ENCODE measurements at regions not wholly inside any gene's neighbourhood (a gene's known extent, or its start where the extent isn't known, plus 50 kb on each side); places are given as distances from the start of the nearest gene placed in this dataset.

GRCh38 chr12:113638460-113638775 is 166.7 kb upstream of the LHX5 start:
- WGBS, 2 donors, result 4 to 8% methylated on average over 11 of the region's 11 CpGs
- H3K4me3 ChIP-seq, result peak overlapping the region; percentile 37 to 45
- H3K9me3 ChIP-seq, result no peaks in the 10 kb centered on the region
- intact Hi-C loops (cut with DNase I; ENCODE audit: low total_unique reads), result no loop called here
- H3K27ac ChIP-seq, result no peak overlapping the region
- peaks cover 4% of the 10 kb centered on the region for H3K4me1 ChIP-seq
- H3K36me3 ChIP-seq (ENCODE audit: low read depth, missing control alignments), result no peaks in the 10 kb centered on the region
- no peaks in the 10 kb centered on the region for H3K27me3 ChIP-seq
- DNase-seq, result no peak
- TF ChIP-seq POLR2A (IDR thresholded peaks at IDR 0.05) (no peak), CTCF (IDR thresholded peaks at IDR 0.05) (no peak)

- Histone ChIP-seq H3K27me3 (no peaks in the 10 kb centered on the region), H3K36me3 (ENCODE audit: low read depth, missing control alignments) (no peaks in the 10 kb centered on the region), H3K4me1 (no peaks in the 10 kb centered on the region), H3K27ac (no peak overlapping the region), H3K9me3 (no peaks in the 10 kb centered on the region), H3K4me3 (no peak overlapping the region)
- no peak for DNase-seq
- no peak for TF ChIP-seq POLR2A (IDR thresholded peaks at IDR 0.05)
- TF ChIP-seq CTCF (IDR thresholded peaks at IDR 0.05), result no peak
- intact Hi-C loops (cut with DNase I; ENCODE audit: low total_unique reads), result no loop called here
- WGBS, 2 donors, result 53 to 54% methylated on average over 8 of the region's 8 CpGs
Observed at GRCh38 chr12:113634982-113635381, 163.3 kb upstream of the LHX5 start.

GRCh38 chr12:113634474-113634873 is 162.8 kb upstream of the LHX5 start:
- TF ChIP-seq POLR2A (IDR thresholded peaks at IDR 0.05), result no peak
- H3K9me3 ChIP-seq, result no peaks in the 10 kb centered on the region
- H3K27ac ChIP-seq, result no peak overlapping the region
- no peaks in the 10 kb centered on the region for H3K27me3 ChIP-seq
- 30 to 43% methylated on average over 6 of the region's 6 CpGs for WGBS, 2 donors
- no peaks in the 10 kb centered on the region for H3K4me1 ChIP-seq
- no peak for DNase-seq
- intact Hi-C loops (cut with DNase I; ENCODE audit: low total_unique reads), result no loop called here
- H3K36me3 ChIP-seq (ENCODE audit: low read depth, missing control alignments), result no peaks in the 10 kb centered on the region
- no peak overlapping the region for H3K4me3 ChIP-seq

- H3K27ac ChIP-seq, result no peak overlapping the region
- no peak overlapping the region for H3K4me3 ChIP-seq
- no peaks in the 10 kb centered on the region for H3K27me3 ChIP-seq
- no peaks in the 10 kb centered on the region for H3K9me3 ChIP-seq
- DNase-seq, result no peak
- no peaks in the 10 kb centered on the region for H3K4me1 ChIP-seq
- H3K36me3 ChIP-seq (ENCODE audit: low read depth, missing control alignments), result no peaks in the 10 kb centered on the region
- TF ChIP-seq POLR2A (IDR thresholded peaks at IDR 0.05) (no peak), CTCF (IDR thresholded peaks at IDR 0.05) (no peak)
- intact Hi-C loops (cut with DNase I; ENCODE audit: low total_unique reads), result no loop called here
Observed at GRCh38 chr12:113633678-113634332, 162.1 kb upstream of the LHX5 start.

- H3K4me1 ChIP-seq, result no peaks in the 10 kb centered on the region
- no peak for DNase-seq
- no peak for TF ChIP-seq CTCF (IDR thresholded peaks at IDR 0.05)
- TF ChIP-seq POLR2A (IDR thresholded peaks at IDR 0.05), result no peak
- H3K27ac ChIP-seq, result no peak overlapping the region
- no peak overlapping the region for H3K4me3 ChIP-seq
- intact Hi-C loops (cut with DNase I; ENCODE audit: low total_unique reads), result no loop called here
- H3K36me3 ChIP-seq (ENCODE audit: low read depth, missing control alignments), result no peaks in the 10 kb centered on the region
- no peaks in the 10 kb centered on the region for H3K27me3 ChIP-seq
- H3K9me3 ChIP-seq, result no peaks in the 10 kb centered on the region
Observed at GRCh38 chr12:113630625-113631024, 159.0 kb upstream of the LHX5 start.

Measured in testis (tissue), 2 donors.